MM.1S (cell line): ENCODE measurements at regions not wholly inside any gene's neighbourhood (a gene's known extent, or its start where the extent isn't known, plus 50 kb on each side); places are given as distances from the start of the nearest gene placed in this dataset.

Experiments
- DNase-seq: peaks from one replicate; pipeline ENCODE4 v3.0.0-alpha.2; 2015
- H2AFZ ChIP-seq: fragments of 300-600 bp; sonication (generic); 2 replicates; pipeline ENCODE4 v1.6.0; 2016; ENCODE audit warnings: antibody characterized with exemption, low read length
- H3F3A ChIP-seq: fragments of 300-600 bp; sonication (generic); 2 replicates; pipeline ENCODE4 v1.6.1; 2016; ENCODE audit warnings: mild to moderate bottlenecking, antibody characterized with exemption, low read length, moderate library complexity, mixed read lengths; ENCODE audit not compliant: insufficient read depth
- H3K27ac ChIP-seq: fragments of 300-600 bp; sonication (generic); 2 replicates; pipeline ENCODE4 v1.5.1; 2016; ENCODE audit warnings: mild to moderate bottlenecking, low read length
- H3K27me3 ChIP-seq: fragments of 300-600 bp; sonication (generic); replicated peaks from 2 replicates; pipeline ENCODE4 v1.6.0; 2016; ENCODE audit warnings: low read length; ENCODE audit not compliant: insufficient read depth
- H3K36me3 ChIP-seq: fragments of 300-600 bp; sonication (generic); replicated peaks from 2 replicates; pipeline ENCODE4 v1.6.1; 2016; ENCODE audit warnings: mild to moderate bottlenecking, low read length, mixed read lengths; ENCODE audit not compliant: insufficient read depth
- H3K4me1 ChIP-seq: fragments of 300-600 bp; sonication (generic); 2 replicates; pipeline ENCODE4 v1.6.1; 2016; ENCODE audit warnings: low read length, mixed read lengths
- H3K4me2 ChIP-seq: fragments of 300-600 bp; sonication (generic); 2 replicates; pipeline ENCODE4 v1.6.0; 2016; ENCODE audit warnings: low read depth, low read length
- H3K4me3 ChIP-seq: fragments of 300-600 bp; sonication (generic); 2 replicates; pipeline ENCODE4 v1.5.1; 2016; ENCODE audit warnings: low read length, mixed read lengths
- H3K79me2 ChIP-seq: fragments of 300-600 bp; sonication (generic); 2 replicates; pipeline ENCODE4 v1.6.1; 2016; ENCODE audit warnings: mixed run types, low read length, mixed read lengths
- H3K9ac ChIP-seq: fragments of 300-600 bp; sonication (generic); 2 replicates; pipeline ENCODE4 v1.6.1; 2016; ENCODE audit warnings: low read length, mixed read lengths
- H3K9me2 ChIP-seq: fragments of 300-600 bp; sonication (generic); replicated peaks from 2 replicates; pipeline ENCODE4 v1.6.1; 2016; ENCODE audit warnings: mild to moderate bottlenecking, low read length, mixed read lengths; ENCODE audit not compliant: insufficient read depth
- H3K9me3 ChIP-seq: fragments of 300-600 bp; sonication (generic); replicated peaks from 2 replicates; pipeline ENCODE4 v1.6.1; 2016; ENCODE audit warnings: mild to moderate bottlenecking, low read length, mixed read lengths; ENCODE audit not compliant: insufficient read depth
- H4K20me1 ChIP-seq: fragments of 300-600 bp; sonication (generic); 2 replicates; pipeline ENCODE4 v1.6.1; 2016; ENCODE audit warnings: mild to moderate bottlenecking, low read length, moderate library complexity, mixed read lengths; ENCODE audit not compliant: insufficient read depth
- EZH2 ChIP-seq: fragments of 300-600 bp; sonication (generic); optimal IDR thresholded peaks from 2 replicates; pipeline ENCODE3; 2017; ENCODE audit warnings: low read depth, mild to moderate bottlenecking, antibody characterized with exemption, low read length, mixed read lengths
- EZH2phosphoT487 ChIP-seq: fragments of 300-600 bp; sonication (generic); IDR thresholded peaks from 2 replicates; pipeline ENCODE4 v1.6.1; 2018; ENCODE audit warnings: antibody characterized with exemption, low read length
- TF ChIP-seq, protein P1 (sequence below): fragments of 300-600 bp; sonication (generic); IDR thresholded peaks from 2 replicates; pipeline ENCODE4 v1.5.1; 2016; ENCODE audit warnings: antibody characterized with exemption, low read length, mixed read lengths

DNA sequence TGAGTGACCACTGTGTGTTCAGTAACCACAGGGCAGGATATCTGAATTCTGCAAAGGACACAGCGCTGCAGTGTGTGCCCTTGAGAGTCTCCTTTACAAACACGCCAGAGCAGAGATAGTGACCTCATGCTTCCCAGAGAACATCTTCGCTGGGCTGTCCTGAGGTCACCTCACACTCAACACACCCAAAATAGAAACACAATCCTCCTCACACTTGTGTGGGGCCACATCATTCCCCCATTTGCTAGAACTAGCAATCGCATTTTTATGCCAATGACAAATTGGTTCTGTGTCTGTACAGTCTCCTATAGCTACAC lies 140.1 kb upstream of the NRIP1 start:
- Histone ChIP-seq H3K79me2 (no peaks in the 10 kb centered on the region), H3K9ac (no peak overlapping the region), H3K36me3 (no peaks in the 10 kb centered on the region), H3K9me2 (no peaks in the 10 kb centered on the region), H4K20me1 (no peaks in the 10 kb centered on the region), H3K4me2 (no peak overlapping the region), H3K27me3 (no peaks in the 10 kb centered on the region), H3K27ac (no peak overlapping the region), H3K4me1 (no peaks in the 10 kb centered on the region), H2AFZ (no peak overlapping the region), H3K9me3 (no peaks in the 10 kb centered on the region), H3F3A (no peaks in the 10 kb centered on the region), H3K4me3 (no peak overlapping the region)
- DNase-seq: no peak
- TF ChIP-seq EZH2 (no peak), EZH2phosphoT487 (no peak)
- TF ChIP-seq, protein P1, sequence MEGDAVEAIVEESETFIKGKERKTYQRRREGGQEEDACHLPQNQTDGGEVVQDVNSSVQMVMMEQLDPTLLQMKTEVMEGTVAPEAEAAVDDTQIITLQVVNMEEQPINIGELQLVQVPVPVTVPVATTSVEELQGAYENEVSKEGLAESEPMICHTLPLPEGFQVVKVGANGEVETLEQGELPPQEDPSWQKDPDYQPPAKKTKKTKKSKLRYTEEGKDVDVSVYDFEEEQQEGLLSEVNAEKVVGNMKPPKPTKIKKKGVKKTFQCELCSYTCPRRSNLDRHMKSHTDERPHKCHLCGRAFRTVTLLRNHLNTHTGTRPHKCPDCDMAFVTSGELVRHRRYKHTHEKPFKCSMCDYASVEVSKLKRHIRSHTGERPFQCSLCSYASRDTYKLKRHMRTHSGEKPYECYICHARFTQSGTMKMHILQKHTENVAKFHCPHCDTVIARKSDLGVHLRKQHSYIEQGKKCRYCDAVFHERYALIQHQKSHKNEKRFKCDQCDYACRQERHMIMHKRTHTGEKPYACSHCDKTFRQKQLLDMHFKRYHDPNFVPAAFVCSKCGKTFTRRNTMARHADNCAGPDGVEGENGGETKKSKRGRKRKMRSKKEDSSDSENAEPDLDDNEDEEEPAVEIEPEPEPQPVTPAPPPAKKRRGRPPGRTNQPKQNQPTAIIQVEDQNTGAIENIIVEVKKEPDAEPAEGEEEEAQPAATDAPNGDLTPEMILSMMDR: no peak

DNA sequence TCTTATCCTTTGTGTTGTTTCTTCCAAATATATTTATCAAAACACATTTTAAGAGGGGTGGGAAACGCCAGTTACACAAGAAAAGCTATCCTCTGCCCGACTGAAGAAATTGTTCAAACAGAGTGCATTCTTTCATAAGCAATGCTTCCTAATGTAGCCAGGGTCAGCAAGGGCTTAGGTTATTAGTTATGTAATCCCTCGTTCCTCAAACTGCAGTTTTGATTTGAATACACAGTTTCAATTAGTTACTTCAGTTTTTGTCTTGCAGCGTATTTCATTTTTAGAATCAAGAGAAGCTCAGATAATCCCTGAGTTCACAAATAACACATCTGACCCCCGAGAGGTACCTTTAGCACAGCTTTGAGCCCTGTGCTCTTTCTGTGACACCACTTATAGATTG lies 141.7 kb upstream of the NRIP1 start:
- Histone ChIP-seq H3K9me3 (no peaks in the 10 kb centered on the region), H3K36me3 (no peaks in the 10 kb centered on the region), H2AFZ (no peak overlapping the region), H3K27ac (no peak overlapping the region), H3K4me3 (no peak overlapping the region), H4K20me1 (no peaks in the 10 kb centered on the region), H3K9me2 (no peaks in the 10 kb centered on the region), H3K79me2 (no peaks in the 10 kb centered on the region), H3F3A (no peaks in the 10 kb centered on the region), H3K4me2 (no peak overlapping the region), H3K27me3 (no peaks in the 10 kb centered on the region), H3K9ac (no peak overlapping the region), H3K4me1 (no peaks in the 10 kb centered on the region)
- DNase-seq: no peak
- TF ChIP-seq EZH2phosphoT487: no peak
- TF ChIP-seq, protein P1: no peak
- TF ChIP-seq EZH2: no peak

DNA sequence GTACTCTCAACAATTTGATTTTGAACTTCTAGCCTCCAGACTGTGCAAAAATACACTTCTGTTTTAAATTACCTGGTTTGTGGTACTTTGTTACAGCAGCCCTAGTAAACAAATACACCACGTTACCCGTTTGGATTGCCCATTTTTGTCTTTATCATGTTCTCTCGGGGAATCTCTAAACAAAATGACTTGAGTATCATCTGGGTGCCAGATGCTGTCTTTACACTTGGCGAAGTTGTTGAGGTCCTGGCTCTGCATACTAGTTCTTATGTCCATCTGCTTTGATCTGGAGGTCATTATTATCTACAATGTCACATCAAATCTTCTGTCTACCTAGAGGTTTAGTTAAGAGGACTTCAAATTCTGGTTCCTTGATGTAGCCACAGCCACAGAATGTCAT lies 142.4 kb upstream of the NRIP1 start:
- H3K79me2 ChIP-seq: no peaks in the 10 kb centered on the region

More for the DNA sequence above, 142.4 kb upstream of the NRIP1 start:
- H3K4me1 ChIP-seq: no peaks in the 10 kb centered on the region
- no peak for DNase-seq
- no peaks in the 10 kb centered on the region for H3K36me3 ChIP-seq
- H3K9ac ChIP-seq: no peak overlapping the region
- H2AFZ ChIP-seq: no peak overlapping the region
- no peaks in the 10 kb centered on the region for H3K9me3 ChIP-seq
- H3F3A ChIP-seq: no peaks in the 10 kb centered on the region
- H3K27ac ChIP-seq: no peak overlapping the region
- H3K27me3 ChIP-seq: no peaks in the 10 kb centered on the region
- no peaks in the 10 kb centered on the region for H3K9me2 ChIP-seq
- no peaks in the 10 kb centered on the region for H4K20me1 ChIP-seq
- TF ChIP-seq EZH2phosphoT487 (no peak), EZH2 (no peak)
- TF ChIP-seq, protein P1: no peak
- H3K4me2 ChIP-seq: no peak overlapping the region
- no peak overlapping the region for H3K4me3 ChIP-seq
